Ramos (cell line): ENCODE measurements at regions not wholly inside any gene's neighbourhood (a gene's known extent, or its start where the extent isn't known, plus 50 kb on each side); places are given as distances from the start of the nearest gene placed in this dataset.

Experiments used
- in situ Hi-C: fragments of 300-500 bp; cut with MboI; formaldehyde crosslinking; loops from one replicate; pipeline ENCODE4 v1.14.3; 2022; ENCODE audit warnings: low sequenced_read_pairs; ENCODE audit not compliant: unreplicated experiment

GRCh38 chr21:17002594-17003257 is 510.1 kb upstream of the CXADR start:
- in situ Hi-C loops, result no loop called here

GRCh38 chr21:17003258-17003615 is 509.6 kb upstream of the CXADR start:
- in situ Hi-C loops, result no loop called here

- in situ Hi-C loops, result no loop called here
Observed at GRCh38 chr21:17003763-17004373, 509.0 kb upstream of the CXADR start.

GRCh38 chr21:17032141-17032655 is 480.6 kb upstream of the CXADR start:
- in situ Hi-C loops, result no loop called here

GRCh38 chr21:17044696-17045095 is 468.1 kb upstream of the CXADR start:
- in situ Hi-C loops, result no loop called here

- in situ Hi-C loops, result no loop called here
Observed at GRCh38 chr21:17045214-17045853, 467.5 kb upstream of the CXADR start.

- in situ Hi-C loops, result no loop called here
Observed at GRCh38 chr21:17048974-17049373, 463.9 kb upstream of the CXADR start.

GRCh38 chr21:17050156-17050555 is 462.7 kb upstream of the CXADR start:
- in situ Hi-C loops, result no loop called here

- in situ Hi-C loops, result no loop called here
Observed at GRCh38 chr21:17050646-17051045, 462.2 kb upstream of the CXADR start.

GRCh38 chr21:17051054-17051453 is 461.8 kb upstream of the CXADR start:
- in situ Hi-C loops, result no loop called here

- in situ Hi-C loops, result no loop called here
Observed at GRCh38 chr21:17053321-17053720, 459.5 kb upstream of the CXADR start.

GRCh38 chr21:17059936-17060335 is 452.9 kb upstream of the CXADR start:
- in situ Hi-C loops, result no loop called here

- in situ Hi-C loops, result no loop called here
Observed at GRCh38 chr21:17066006-17066405, 446.8 kb upstream of the CXADR start.

- in situ Hi-C loops, result no loop called here
Observed at GRCh38 chr21:17071093-17071492, 441.8 kb upstream of the CXADR start.

GRCh38 chr21:17081193-17081592 is 431.6 kb upstream of the CXADR start:
- in situ Hi-C loops, result no loop called here

GRCh38 chr21:17082843-17083483 is 429.9 kb upstream of the CXADR start:
- in situ Hi-C loops, result no loop called here

GRCh38 chr21:17085707-17086106 is 427.1 kb upstream of the CXADR start:
- in situ Hi-C loops, result no loop called here

- in situ Hi-C loops, result no loop called here
Observed at GRCh38 chr21:17088500-17088899, 424.3 kb upstream of the CXADR start.

- in situ Hi-C loops, result no loop called here
Observed at GRCh38 chr21:17089091-17089491, 423.8 kb upstream of the CXADR start.

GRCh38 chr21:17101696-17102095 is 411.1 kb upstream of the CXADR start:
- in situ Hi-C loops, result no loop called here

GRCh38 chr21:17105932-17106331 is 406.9 kb upstream of the CXADR start:
- in situ Hi-C loops, result no loop called here
